ENCODE measurements at regions not wholly inside any gene's neighbourhood (a gene's known extent, or its start where the extent isn't known, plus 50 kb on each side); places are given as distances from the start of the nearest gene placed in this dataset.

- Mint-ChIP-seq H3K4me3 (no peak overlapping the region), H3K27ac (no peak overlapping the region), H3K4me1 (no peaks in the 10 kb centered on the region), H3K9me3 (no peaks in the 10 kb centered on the region), H3K27me3 (peaks cover under 1% of the 10 kb centered on the region), H3K36me3 (no peaks in the 10 kb centered on the region)
Observed at GRCh38 chr2:15810477-15811150, 129.7 kb upstream of the MYCN start.

GRCh38 chr2:15811367-15811766 lies 129.0 kb upstream of the MYCN start:
- no peak overlapping the region for H3K4me3 Mint-ChIP-seq
- no peak overlapping the region for H3K27ac Mint-ChIP-seq
- no peaks in the 10 kb centered on the region for H3K9me3 Mint-ChIP-seq
- H3K4me1 Mint-ChIP-seq: no peaks in the 10 kb centered on the region
- no peaks in the 10 kb centered on the region for H3K36me3 Mint-ChIP-seq
- peaks cover 3% of the 10 kb centered on the region for H3K27me3 Mint-ChIP-seq

- H3K36me3 Mint-ChIP-seq: no peaks in the 10 kb centered on the region
- H3K27ac Mint-ChIP-seq: no peak overlapping the region
- H3K9me3 Mint-ChIP-seq: no peaks in the 10 kb centered on the region
- H3K4me3 Mint-ChIP-seq: no peak overlapping the region
- H3K4me1 Mint-ChIP-seq: no peaks in the 10 kb centered on the region
- H3K27me3 Mint-ChIP-seq: peaks cover 7% of the 10 kb centered on the region
Observed at GRCh38 chr2:15812187-15812780, 128.1 kb upstream of the MYCN start.

GRCh38 chr2:15813481-15814266 lies 126.7 kb upstream of the MYCN start:
- Mint-ChIP-seq H3K4me1 (no peaks in the 10 kb centered on the region), H3K27me3 (peaks cover 12% of the 10 kb centered on the region), H3K27ac (no peak overlapping the region), H3K4me3 (no peak overlapping the region), H3K36me3 (no peaks in the 10 kb centered on the region), H3K9me3 (no peaks in the 10 kb centered on the region)

- H3K27ac Mint-ChIP-seq: no peak overlapping the region
- H3K4me1 Mint-ChIP-seq: no peaks in the 10 kb centered on the region
- H3K4me3 Mint-ChIP-seq: no peak overlapping the region
- H3K27me3 Mint-ChIP-seq: peaks cover 14% of the 10 kb centered on the region
- no peaks in the 10 kb centered on the region for H3K36me3 Mint-ChIP-seq
- no peaks in the 10 kb centered on the region for H3K9me3 Mint-ChIP-seq
Observed at GRCh38 chr2:15814403-15814802, 125.9 kb upstream of the MYCN start.

- no peaks in the 10 kb centered on the region for H3K36me3 Mint-ChIP-seq
- H3K4me3 Mint-ChIP-seq: no peak overlapping the region
- no peak overlapping the region for H3K27ac Mint-ChIP-seq
- H3K4me1 Mint-ChIP-seq: no peaks in the 10 kb centered on the region
- H3K9me3 Mint-ChIP-seq: no peaks in the 10 kb centered on the region
- peaks cover 14% of the 10 kb centered on the region for H3K27me3 Mint-ChIP-seq
Observed at GRCh38 chr2:15814946-15815345, 125.4 kb upstream of the MYCN start.

GRCh38 chr2:15816226-15816625 lies 124.1 kb upstream of the MYCN start:
- H3K4me3 Mint-ChIP-seq: no peak overlapping the region
- no peaks in the 10 kb centered on the region for H3K9me3 Mint-ChIP-seq
- peaks cover 14% of the 10 kb centered on the region for H3K27me3 Mint-ChIP-seq
- no peaks in the 10 kb centered on the region for H3K36me3 Mint-ChIP-seq
- no peak overlapping the region for H3K27ac Mint-ChIP-seq
- no peaks in the 10 kb centered on the region for H3K4me1 Mint-ChIP-seq

- peaks cover 14% of the 10 kb centered on the region for H3K27me3 Mint-ChIP-seq
- no peaks in the 10 kb centered on the region for H3K9me3 Mint-ChIP-seq
- no peak overlapping the region for H3K27ac Mint-ChIP-seq
- no peak overlapping the region for H3K4me3 Mint-ChIP-seq
- H3K36me3 Mint-ChIP-seq: no peaks in the 10 kb centered on the region
- no peaks in the 10 kb centered on the region for H3K4me1 Mint-ChIP-seq
Observed at GRCh38 chr2:15816674-15817406, 123.5 kb upstream of the MYCN start.

GRCh38 chr2:15817748-15818147 lies 122.6 kb upstream of the MYCN start:
- Mint-ChIP-seq H3K4me3 (no peak overlapping the region), H3K9me3 (no peaks in the 10 kb centered on the region), H3K36me3 (no peaks in the 10 kb centered on the region), H3K27me3 (peaks cover 14% of the 10 kb centered on the region), H3K27ac (no peak overlapping the region), H3K4me1 (no peaks in the 10 kb centered on the region)

- Mint-ChIP-seq H3K36me3 (no peaks in the 10 kb centered on the region), H3K4me3 (no peak overlapping the region), H3K27me3 (peaks cover 14% of the 10 kb centered on the region), H3K27ac (no peak overlapping the region), H3K9me3 (no peaks in the 10 kb centered on the region), H3K4me1 (no peaks in the 10 kb centered on the region)
Observed at GRCh38 chr2:15818318-15818753, 122.0 kb upstream of the MYCN start.

GRCh38 chr2:15818881-15819280 lies 121.5 kb upstream of the MYCN start:
- no peak overlapping the region for H3K4me3 Mint-ChIP-seq
- no peak overlapping the region for H3K27ac Mint-ChIP-seq
- H3K27me3 Mint-ChIP-seq: peaks cover 14% of the 10 kb centered on the region
- H3K4me1 Mint-ChIP-seq: no peaks in the 10 kb centered on the region
- no peaks in the 10 kb centered on the region for H3K36me3 Mint-ChIP-seq
- H3K9me3 Mint-ChIP-seq: no peaks in the 10 kb centered on the region

- H3K36me3 Mint-ChIP-seq: no peaks in the 10 kb centered on the region
- H3K4me1 Mint-ChIP-seq: no peaks in the 10 kb centered on the region
- H3K9me3 Mint-ChIP-seq: no peaks in the 10 kb centered on the region
- H3K27ac Mint-ChIP-seq: no peak overlapping the region
- peaks cover 14% of the 10 kb centered on the region for H3K27me3 Mint-ChIP-seq
- no peak overlapping the region for H3K4me3 Mint-ChIP-seq
Observed at GRCh38 chr2:15819562-15820256, 120.6 kb upstream of the MYCN start.

GRCh38 chr2:15820257-15820566 lies 120.1 kb upstream of the MYCN start:
- no peak overlapping the region for H3K27ac Mint-ChIP-seq

GRCh38 chr2:15820927-15821326 lies 119.4 kb upstream of the MYCN start:
- H3K27me3 Mint-ChIP-seq: peaks cover 11% of the 10 kb centered on the region
- H3K27ac Mint-ChIP-seq: no peak overlapping the region
- no peak overlapping the region for H3K4me3 Mint-ChIP-seq
- no peaks in the 10 kb centered on the region for H3K36me3 Mint-ChIP-seq
- H3K4me1 Mint-ChIP-seq: no peaks in the 10 kb centered on the region
- H3K9me3 Mint-ChIP-seq: no peaks in the 10 kb centered on the region

More at GRCh38 chr2:15820257-15820566, 120.1 kb upstream of the MYCN start:
- Mint-ChIP-seq H3K4me1 (no peaks in the 10 kb centered on the region), H3K9me3 (no peaks in the 10 kb centered on the region), H3K27me3 (peaks cover 14% of the 10 kb centered on the region), H3K36me3 (no peaks in the 10 kb centered on the region), H3K4me3 (no peak overlapping the region)
